Kidney glomerular epithelial cell (primary cell): ENCODE measurements at regions not wholly inside any gene's neighbourhood (a gene's known extent, or its start where the extent isn't known, plus 50 kb on each side); places are given as distances from the start of the nearest gene placed in this dataset.
A peak's percentile ranks its signal among the peaks of the same experiment; 100 is the strongest.

Experiments used
- DNase-seq: peaks from one replicate; lab custom pipeline; 2025; lab: John Stamatoyannopoulos, UW

GRCh38 chr2:120785228-120785966 is 49.7 kb downstream of the GLI2 start:
- no peak for DNase-seq

GRCh38 chr2:120786038-120786960 is 50.6 kb downstream of the GLI2 start:
- no peak for DNase-seq

GRCh38 chr2:120787111-120787821 is 51.6 kb downstream of the GLI2 start:
- DNase-seq = no peak

GRCh38 chr2:120787822-120788700 is 52.4 kb downstream of the GLI2 start:
- no peak for DNase-seq

GRCh38 chr2:120791243-120791961 is 55.7 kb downstream of the GLI2 start:
- no peak for DNase-seq

GRCh38 chr2:120791962-120792297 is 56.3 kb downstream of the GLI2 start:
- DNase-seq = peak; percentile 65

- no peak for DNase-seq
Observed at GRCh38 chr2:120793682-120794403, 58.2 kb downstream of the GLI2 start.

GRCh38 chr2:120794716-120795115 is 59.0 kb downstream of the GLI2 start:
- DNase-seq = no peak

- no peak for DNase-seq
Observed at GRCh38 chr2:120796094-120796493, 60.4 kb downstream of the GLI2 start.

- no peak for DNase-seq
Observed at GRCh38 chr2:120797421-120798221, 62.0 kb downstream of the GLI2 start.

- no peak for DNase-seq
Observed at GRCh38 chr2:120798567-120799247, 63.0 kb downstream of the GLI2 start.

- DNase-seq = no peak
Observed at GRCh38 chr2:120802158-120802557, 66.5 kb downstream of the GLI2 start.

- DNase-seq = no peak
Observed at GRCh38 chr2:120802867-120803484, 67.3 kb downstream of the GLI2 start.

- peak; percentile 8 for DNase-seq
Observed at GRCh38 chr2:120803764-120804335, 68.2 kb downstream of the GLI2 start.

GRCh38 chr2:120804459-120804858 is 68.8 kb downstream of the GLI2 start:
- no peak for DNase-seq

GRCh38 chr2:120805011-120805410 is 69.3 kb downstream of the GLI2 start:
- no peak for DNase-seq

GRCh38 chr2:120805602-120806001 is 69.9 kb downstream of the GLI2 start:
- DNase-seq = no peak

GRCh38 chr2:120807751-120808150 is 72.1 kb downstream of the GLI2 start:
- DNase-seq = no peak
